IPS-18a (cell line): ENCODE measurements at regions not wholly inside any gene's neighbourhood (a gene's known extent, or its start where the extent isn't known, plus 50 kb on each side); places are given as distances from the start of the nearest gene placed in this dataset.

Experiments used
- H3K27ac ChIP-seq: one replicate; pipeline ENCODE4 v1.5.1; 2013; ENCODE audit warnings: low read length
- H3K27me3 ChIP-seq: one replicate; pipeline ENCODE4 v1.6.1; 2013; ENCODE audit warnings: mild to moderate bottlenecking, low read length; ENCODE audit not compliant: control insufficient read depth, insufficient read depth
- H3K36me3 ChIP-seq: one replicate; pipeline ENCODE4 v1.6.1; 2013; ENCODE audit warnings: low read depth, low read length; ENCODE audit not compliant: control insufficient read depth
- H3K4me1 ChIP-seq: one replicate; pipeline ENCODE4 v1.6.1; 2013; ENCODE audit warnings: low read depth, low read length; ENCODE audit not compliant: control insufficient read depth
- H3K4me3 ChIP-seq: one replicate; pipeline ENCODE4 v1.5.1; 2013; ENCODE audit warnings: low read length
- H3K9ac ChIP-seq: one replicate; pipeline ENCODE4 v1.6.1; 2013; ENCODE audit warnings: mild to moderate bottlenecking, low read length, moderate library complexity
- H3K9me3 ChIP-seq: one replicate; pipeline ENCODE4 v1.6.1; 2013; ENCODE audit warnings: low read depth, low read length; ENCODE audit not compliant: control insufficient read depth

DNA sequence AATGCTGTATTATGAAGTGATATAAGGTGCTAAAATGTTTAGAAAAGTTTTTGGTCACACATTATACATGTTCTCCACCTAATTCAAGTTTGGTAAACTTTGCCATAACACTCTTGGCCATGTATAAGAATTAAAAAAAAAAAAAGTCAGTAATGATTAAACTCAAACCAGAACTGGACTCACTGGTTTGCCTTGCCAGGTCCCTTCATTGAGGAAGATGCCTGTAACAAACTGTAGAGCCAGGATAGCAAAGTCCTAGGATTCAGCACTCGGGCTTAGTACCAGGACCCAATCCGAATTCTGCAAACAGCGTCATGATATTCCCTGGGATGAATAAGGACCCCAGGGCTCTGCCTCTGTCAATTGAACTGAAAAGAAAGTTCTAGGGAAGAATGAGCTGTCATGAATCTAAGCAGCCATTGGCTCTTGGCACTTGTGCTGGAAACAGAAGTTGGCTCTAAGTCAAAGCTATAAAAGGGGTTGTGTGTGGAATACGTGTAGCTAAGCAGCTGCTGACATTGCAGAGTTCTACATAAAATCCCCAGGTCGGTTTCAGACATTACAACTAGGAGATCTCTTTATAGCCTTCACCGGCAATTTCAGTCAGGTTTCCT, 216.9 kb downstream of the C7orf25 start:
- no peaks in the 10 kb centered on the region for H3K36me3 ChIP-seq
- no peaks in the 10 kb centered on the region for H3K9me3 ChIP-seq
- H3K9ac ChIP-seq: no peak overlapping the region
- no peak overlapping the region for H3K4me3 ChIP-seq
- H3K4me1 ChIP-seq: peaks cover 4% of the 10 kb centered on the region
- H3K27ac ChIP-seq: no peak overlapping the region
- no peaks in the 10 kb centered on the region for H3K27me3 ChIP-seq

DNA sequence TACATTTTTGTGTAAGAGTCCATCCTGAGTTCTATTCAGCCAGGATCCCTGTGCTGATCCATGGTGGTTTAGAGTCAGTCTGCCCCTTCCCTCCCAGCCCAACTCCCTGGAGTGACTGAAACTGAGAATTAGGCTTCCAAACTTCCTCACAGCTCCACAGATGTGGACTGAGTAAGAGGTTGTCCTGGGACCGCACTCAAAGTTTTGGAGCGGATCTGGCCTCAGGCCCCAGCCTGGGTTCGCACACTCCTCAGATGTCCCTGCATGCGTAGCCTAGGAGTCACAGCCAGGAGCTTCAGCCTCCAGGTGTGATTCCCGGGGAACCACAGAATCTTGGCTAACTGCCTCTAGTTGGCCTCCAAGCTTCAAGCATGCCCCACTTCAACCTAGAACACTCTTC, 218.1 kb downstream of the C7orf25 start:
- no peaks in the 10 kb centered on the region for H3K36me3 ChIP-seq
- no peak overlapping the region for H3K27ac ChIP-seq
- H3K9me3 ChIP-seq: no peaks in the 10 kb centered on the region
- H3K4me3 ChIP-seq: no peak overlapping the region
- no peaks in the 10 kb centered on the region for H3K27me3 ChIP-seq
- no peak overlapping the region for H3K9ac ChIP-seq
- H3K4me1 ChIP-seq: peaks cover 4% of the 10 kb centered on the region

DNA sequence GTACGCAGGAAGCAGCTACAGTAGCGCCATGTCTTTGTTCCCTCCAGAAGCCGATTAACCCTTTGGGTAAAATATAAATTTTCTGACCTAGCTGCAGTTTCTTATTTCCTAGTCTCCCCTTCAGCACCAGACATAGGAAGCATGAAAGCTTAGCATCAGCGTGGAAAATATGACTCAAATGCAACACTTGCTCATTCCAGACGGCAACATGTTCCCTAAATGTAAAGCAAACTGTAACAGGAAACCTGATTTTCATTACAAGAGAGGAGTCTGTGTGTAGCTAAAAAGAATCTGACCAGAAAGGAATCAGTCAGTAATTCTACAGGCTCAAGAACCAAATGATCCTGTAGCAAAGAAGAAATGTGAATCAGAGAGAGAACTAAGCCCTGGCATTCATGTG, 219.2 kb downstream of the C7orf25 start:
- Histone ChIP-seq H3K36me3 (no peaks in the 10 kb centered on the region), H3K4me3 (no peak overlapping the region), H3K4me1 (peaks cover 7% of the 10 kb centered on the region), H3K27me3 (peaks cover 6% of the 10 kb centered on the region), H3K27ac (no peak overlapping the region), H3K9me3 (no peaks in the 10 kb centered on the region), H3K9ac (no peak overlapping the region)

DNA sequence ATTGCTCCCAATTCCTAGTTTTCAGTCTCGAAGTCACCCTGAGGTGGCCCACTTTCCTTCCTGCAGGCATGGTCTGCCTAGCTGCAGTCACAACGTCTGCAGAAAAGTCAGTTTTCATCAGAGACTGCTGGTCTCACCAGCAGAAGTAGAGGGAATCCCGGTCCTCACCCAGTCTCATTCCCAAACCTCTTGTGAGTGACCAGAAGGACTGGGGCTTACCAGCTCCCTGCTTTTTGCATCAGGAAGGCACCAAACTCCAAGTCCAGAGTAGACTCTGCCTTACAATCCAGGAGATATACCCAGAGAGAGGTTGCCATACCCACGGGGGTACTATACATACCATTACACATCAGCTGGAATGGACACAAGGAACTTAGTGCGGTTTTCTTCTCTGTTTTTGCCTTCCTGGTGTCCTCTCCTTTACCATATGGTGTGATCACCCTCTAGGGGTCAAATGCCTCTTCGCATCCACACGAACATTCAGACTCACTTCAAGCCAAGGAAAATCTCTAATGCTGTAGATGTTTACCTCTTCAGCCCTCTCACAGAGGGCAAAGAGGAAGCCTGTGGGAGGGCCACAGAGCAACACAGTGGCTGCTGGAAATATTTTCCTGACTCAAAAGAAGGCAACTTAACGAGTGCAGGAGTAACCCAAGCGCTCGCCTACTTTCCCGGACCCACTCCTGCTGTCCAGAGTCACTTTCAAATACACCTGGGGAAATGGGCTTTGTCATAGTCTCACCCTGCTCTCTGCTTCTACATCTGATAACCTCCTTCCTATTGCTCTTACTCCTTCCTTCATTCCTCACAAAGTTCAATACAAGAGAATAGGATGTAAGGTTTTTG, 220.9 kb downstream of the C7orf25 start:
- Histone ChIP-seq H3K9ac (no peak overlapping the region), H3K36me3 (no peaks in the 10 kb centered on the region), H3K4me3 (no peak overlapping the region), H3K9me3 (no peaks in the 10 kb centered on the region), H3K27ac (no peak overlapping the region), H3K4me1 (peaks cover 23% of the 10 kb centered on the region), H3K27me3 (peaks cover 12% of the 10 kb centered on the region)

DNA sequence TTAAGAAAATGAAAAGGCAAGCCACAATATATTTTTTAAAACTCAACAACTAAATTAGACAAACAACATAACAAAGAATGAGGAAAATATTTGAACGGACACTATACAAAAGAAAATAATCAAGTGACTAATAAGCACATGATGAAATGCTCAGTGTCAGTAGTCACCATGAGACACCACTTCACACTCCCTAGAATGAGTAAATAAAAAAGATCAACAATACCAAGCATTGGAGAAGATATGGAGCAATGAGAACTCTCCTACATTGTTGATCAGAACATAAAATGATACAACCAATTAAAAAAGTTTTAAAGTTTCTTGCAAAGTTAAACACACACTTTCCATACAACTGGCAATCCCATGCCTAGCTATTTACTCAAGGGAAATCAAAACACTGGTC, 222.2 kb downstream of the C7orf25 start:
- H3K9ac ChIP-seq: no peak overlapping the region
- peaks cover 37% of the 10 kb centered on the region for H3K4me1 ChIP-seq
- H3K36me3 ChIP-seq: no peaks in the 10 kb centered on the region
- H3K27ac ChIP-seq: no peak overlapping the region
- H3K4me3 ChIP-seq: no peak overlapping the region
- H3K27me3 ChIP-seq: peaks cover 26% of the 10 kb centered on the region
- no peaks in the 10 kb centered on the region for H3K9me3 ChIP-seq

DNA sequence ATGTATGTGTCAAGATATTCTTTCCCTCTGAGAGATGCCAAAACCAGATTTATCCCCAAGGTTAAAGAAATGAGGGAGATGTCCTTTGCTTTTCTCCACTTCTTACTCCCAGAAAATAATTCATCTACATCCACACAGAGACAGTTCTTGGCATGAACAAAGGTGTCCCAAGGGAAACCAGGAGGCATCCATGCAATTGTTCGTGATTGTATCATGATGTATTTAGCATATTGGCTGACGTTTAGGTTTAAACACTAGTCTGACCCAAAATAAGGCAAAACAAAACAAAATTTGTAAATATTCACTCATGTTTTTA, 223.9 kb downstream of the C7orf25 start:
- H3K36me3 ChIP-seq: no peaks in the 10 kb centered on the region
- H3K4me1 ChIP-seq: peaks cover 45% of the 10 kb centered on the region
- no peak overlapping the region for H3K9ac ChIP-seq
- H3K4me3 ChIP-seq: no peak overlapping the region
- peaks cover 35% of the 10 kb centered on the region for H3K27me3 ChIP-seq
- H3K9me3 ChIP-seq: no peaks in the 10 kb centered on the region
- no peak overlapping the region for H3K27ac ChIP-seq

DNA sequence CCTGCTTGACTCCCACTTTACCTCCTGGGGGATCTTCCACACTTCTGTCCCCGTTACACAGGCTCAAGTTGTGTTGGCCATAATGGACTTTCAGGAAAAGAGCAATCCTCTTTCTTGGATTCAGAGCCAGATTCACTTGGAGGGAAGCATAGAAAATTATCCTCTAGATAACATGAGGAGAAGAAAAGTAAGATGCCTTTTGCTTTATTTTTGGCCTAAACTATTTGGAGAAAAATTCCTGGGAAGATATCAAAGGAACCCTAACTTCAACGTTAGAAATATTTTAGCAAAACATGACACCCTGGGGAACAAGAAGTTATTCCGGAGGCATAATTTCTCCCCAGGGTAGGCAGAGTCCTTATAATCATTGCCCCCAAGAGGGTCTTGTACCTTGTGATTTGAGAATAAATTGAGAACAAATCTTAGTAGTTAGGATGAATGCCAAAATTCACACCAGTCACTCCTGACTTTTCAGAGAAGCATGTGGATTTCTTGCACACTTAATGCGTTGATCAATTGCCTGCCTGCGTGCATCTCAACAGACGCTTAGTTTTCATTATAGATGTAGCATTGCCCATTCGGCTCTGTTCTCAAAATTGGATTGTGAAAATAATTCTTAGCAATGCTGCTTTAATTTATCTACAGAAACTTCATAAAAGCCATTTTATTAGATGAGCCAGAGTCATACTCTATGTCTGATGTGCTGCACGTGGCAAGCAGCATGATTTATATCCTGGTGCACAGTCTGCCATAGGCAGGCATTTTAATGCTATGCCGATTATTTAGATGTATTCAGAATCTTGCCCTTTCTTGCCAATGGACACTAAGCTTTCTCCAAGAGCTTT, 224.4 kb downstream of the C7orf25 start:
- no peaks in the 10 kb centered on the region for H3K9me3 ChIP-seq
- peaks cover 41% of the 10 kb centered on the region for H3K4me1 ChIP-seq
- no peaks in the 10 kb centered on the region for H3K36me3 ChIP-seq
- H3K9ac ChIP-seq: no peak overlapping the region
- H3K27ac ChIP-seq: no peak overlapping the region
- peak overlapping the region; percentile 24 for H3K4me3 ChIP-seq
- peaks cover 35% of the 10 kb centered on the region for H3K27me3 ChIP-seq

DNA sequence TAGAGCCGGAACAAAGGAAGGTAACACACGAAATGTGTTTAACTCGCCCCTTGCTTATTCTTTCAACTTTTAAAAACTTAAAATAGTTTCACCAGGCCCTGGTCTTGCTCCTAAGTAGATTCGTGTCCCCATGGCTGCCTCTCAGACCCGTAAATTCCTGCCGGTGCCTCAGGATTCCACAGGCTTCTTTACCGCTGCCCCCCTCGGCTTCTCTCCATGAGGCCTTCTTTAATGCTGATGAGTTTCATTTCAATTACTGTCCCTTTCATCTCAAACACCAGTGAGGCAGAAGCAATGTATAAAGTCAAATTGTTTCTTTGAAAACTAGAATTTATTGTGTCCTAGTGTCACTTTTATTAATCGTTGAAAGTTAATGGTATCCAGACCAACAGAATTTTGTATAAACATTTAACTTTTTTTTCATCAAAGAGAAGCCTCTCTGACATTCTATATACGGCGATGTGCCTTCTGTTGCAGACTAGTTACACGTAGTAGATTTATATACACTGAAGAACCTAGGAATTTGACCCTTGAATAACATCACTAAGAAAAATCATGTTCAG, 225.2 kb downstream of the C7orf25 start:
- Histone ChIP-seq H3K9ac (no peak overlapping the region), H3K27ac (no peak overlapping the region), H3K9me3 (no peaks in the 10 kb centered on the region), H3K4me1 (peaks cover 41% of the 10 kb centered on the region), H3K27me3 (peaks cover 35% of the 10 kb centered on the region), H3K4me3 (peak overlapping the region; percentile 26), H3K36me3 (no peaks in the 10 kb centered on the region)

DNA sequence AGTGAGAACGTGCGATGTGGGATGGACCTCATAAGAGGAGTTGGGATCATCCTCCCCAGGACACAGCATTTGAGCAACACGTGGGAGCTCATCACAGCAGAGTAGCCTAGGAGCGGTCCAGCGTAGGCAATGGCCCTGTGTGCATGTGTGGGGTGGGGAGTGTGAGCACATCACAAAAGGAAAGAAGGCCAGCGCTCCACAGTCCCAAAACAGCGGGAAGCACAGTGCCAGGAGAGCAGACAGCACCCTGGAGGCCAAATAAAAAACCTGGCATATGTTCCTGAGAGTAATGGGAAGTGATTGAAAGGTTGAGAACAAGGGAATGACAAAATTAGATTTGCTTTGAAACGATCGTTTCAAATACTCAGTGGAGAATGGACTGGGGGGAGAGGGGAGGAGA, 226.0 kb downstream of the C7orf25 start:
- Histone ChIP-seq H3K4me1 (peaks cover 41% of the 10 kb centered on the region), H3K4me3 (peak overlapping the region; percentile 26), H3K9me3 (no peaks in the 10 kb centered on the region), H3K27ac (no peak overlapping the region), H3K36me3 (no peaks in the 10 kb centered on the region), H3K9ac (no peak overlapping the region), H3K27me3 (peaks cover 35% of the 10 kb centered on the region)

DNA sequence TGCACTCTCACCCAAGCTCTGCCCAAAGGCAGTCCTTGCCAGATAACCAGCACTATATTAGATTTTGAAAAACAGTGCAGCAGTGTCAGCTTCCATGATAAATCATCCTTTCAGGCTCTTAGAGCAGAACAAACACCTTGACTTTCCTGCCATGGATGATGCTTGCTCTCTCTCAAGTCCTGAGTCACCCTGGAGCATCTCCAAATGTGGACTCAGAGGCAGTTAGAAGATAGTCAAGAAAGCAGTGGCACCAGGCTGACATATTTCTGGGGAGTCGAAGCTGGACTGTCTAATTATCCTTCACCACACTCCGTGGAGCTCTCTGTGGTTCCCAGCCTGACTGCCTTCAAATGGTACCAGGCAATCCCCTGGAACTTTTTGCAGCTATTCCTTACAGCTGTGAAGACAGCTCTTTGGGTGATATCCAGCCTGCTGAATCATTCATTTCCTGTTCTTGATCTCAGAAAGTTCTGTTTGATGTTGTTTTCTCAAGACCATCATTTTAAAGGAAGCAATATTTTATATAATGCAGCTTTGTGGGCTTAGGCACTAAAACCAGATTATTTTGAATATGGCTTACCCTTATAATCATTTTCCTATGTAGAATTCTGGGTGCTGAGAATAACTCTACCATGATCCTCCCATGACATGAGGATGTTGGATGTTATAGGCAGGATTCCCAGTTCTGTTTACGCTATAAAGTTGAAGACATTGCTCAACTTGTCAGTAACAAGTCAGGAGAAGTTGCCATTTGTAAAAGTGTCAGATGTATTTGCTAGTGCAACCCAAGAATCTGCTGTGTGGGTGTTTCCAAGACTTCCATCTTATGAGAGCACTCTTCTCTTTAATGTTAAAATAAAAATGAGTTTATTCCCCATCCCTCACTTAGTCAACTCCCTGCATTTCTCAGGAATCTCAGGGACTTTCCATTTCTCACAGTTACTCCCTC, 233.8 kb downstream of the C7orf25 start:
- H3K27me3 ChIP-seq: no peaks in the 10 kb centered on the region
- H3K4me3 ChIP-seq: no peak overlapping the region
- H3K9ac ChIP-seq: no peak overlapping the region
- H3K4me1 ChIP-seq: no peaks in the 10 kb centered on the region
- no peaks in the 10 kb centered on the region for H3K9me3 ChIP-seq
- H3K27ac ChIP-seq: no peak overlapping the region
- H3K36me3 ChIP-seq: no peaks in the 10 kb centered on the region
